Adrenal gland (tissue), 9 donors: ENCODE measurements at regions not wholly inside any gene's neighbourhood (a gene's known extent, or its start where the extent isn't known, plus 50 kb on each side); places are given as distances from the start of the nearest gene placed in this dataset.

Experiments
- DNase-seq, 7 donors: peaks; one replicate each; pipeline ENCODE4 v3.0.0-alpha.2; 2019 to 2020
- H3K27ac ChIP-seq, 5 donors: fragments of 200-600 bp; sonication (generic) in 4 of 5; 1 replicate in 3 of 5; 2 replicates in 2 of 5; pipeline versions ENCODE4 v1.5.1 to v1.8.0; 2016 to 2020; ENCODE audit warnings: mild to moderate bottlenecking in 1 of 5
- H3K27me3 ChIP-seq: fragments of 200-600 bp; 2 replicates; pipeline ENCODE4 v1.8.0; 2021
- H3K36me3 ChIP-seq, 2 donors: fragments of 200-600 bp; replicated peaks in 1 of 2; 1 replicate in 1 of 2; 2 replicates in 1 of 2; pipeline versions ENCODE4 v1.5.1 to v1.8.0; 2018 to 2022
- H3K4me1 ChIP-seq, 2 donors: fragments of 200-600 bp; replicated peaks in 1 of 2; 1 replicate in 1 of 2; 2 replicates in 1 of 2; pipeline versions ENCODE4 v1.5.1 to v1.8.0; 2018 to 2021
- H3K4me3 ChIP-seq, 4 donors: fragments of 200-600 bp; sonication (generic) in 3 of 4; one replicate each; pipeline ENCODE4 v1.5.1; 2016 to 2018
- H3K9me3 ChIP-seq, 3 donors: fragments of 200-600 bp; sonication (generic) in 1 of 3; replicated peaks in 1 of 3; 1 replicate in 2 of 3; 2 replicates in 1 of 3; pipeline versions ENCODE4 v1.5.1 to v1.8.0; 2016 to 2021
- CTCF ChIP-seq, 6 experiments: fragments of 450-650 bp in 4 of 6; fragments of 200-600 bp in 2 of 6; sonication (generic) in 1 of 6; IDR thresholded peaks; 1 replicate in 5 of 6; 2 replicates in 1 of 6; pipeline versions ENCODE4 v1.5.1 to v1.8.0; 2016 to 2021; ENCODE audit warnings: antibody characterized with exemption in 6 of 6, mild to moderate bottlenecking in 2 of 6, moderate library complexity in 1 of 6
- POLR2A ChIP-seq, 2 donors: fragments of 450-650 bp; IDR thresholded peaks; one replicate each; pipeline ENCODE4 v1.6.1; 2017; ENCODE audit warnings: antibody characterized with exemption in 2 of 2, mild to moderate bottlenecking in 2 of 2, moderate library complexity in 1 of 2
- WGBS, 4 donors: extraction: QIAGEN DNeasy Blood & Tissue Kit in 2 of 4; methylation state at CpG; one replicate each; pipeline versions ENCODE4 v1.1.5 to v1.1.7; 2013 to 2017; 5-methylcytosine and 5-hydroxymethylcytosine counted together
- intact Hi-C, 2 donors: fragments of 100-400 bp; cut with DNase I; formaldehyde crosslinking; loops; one replicate each; pipeline versions ENCODE4 v1.14.1 to v1.15.0; 2022 to 2023
- donor health status: healthy with polysubstance abuse.
- donor health status: Bipolar disorder and iron deficiency.
- donor health status: DM: yes; HTN: yes; CAD: no.
- donor health status: DM: no; HTN: no; CAD: no.
- donor health status: DM: no; HTN: no; CAD: no.

DNA sequence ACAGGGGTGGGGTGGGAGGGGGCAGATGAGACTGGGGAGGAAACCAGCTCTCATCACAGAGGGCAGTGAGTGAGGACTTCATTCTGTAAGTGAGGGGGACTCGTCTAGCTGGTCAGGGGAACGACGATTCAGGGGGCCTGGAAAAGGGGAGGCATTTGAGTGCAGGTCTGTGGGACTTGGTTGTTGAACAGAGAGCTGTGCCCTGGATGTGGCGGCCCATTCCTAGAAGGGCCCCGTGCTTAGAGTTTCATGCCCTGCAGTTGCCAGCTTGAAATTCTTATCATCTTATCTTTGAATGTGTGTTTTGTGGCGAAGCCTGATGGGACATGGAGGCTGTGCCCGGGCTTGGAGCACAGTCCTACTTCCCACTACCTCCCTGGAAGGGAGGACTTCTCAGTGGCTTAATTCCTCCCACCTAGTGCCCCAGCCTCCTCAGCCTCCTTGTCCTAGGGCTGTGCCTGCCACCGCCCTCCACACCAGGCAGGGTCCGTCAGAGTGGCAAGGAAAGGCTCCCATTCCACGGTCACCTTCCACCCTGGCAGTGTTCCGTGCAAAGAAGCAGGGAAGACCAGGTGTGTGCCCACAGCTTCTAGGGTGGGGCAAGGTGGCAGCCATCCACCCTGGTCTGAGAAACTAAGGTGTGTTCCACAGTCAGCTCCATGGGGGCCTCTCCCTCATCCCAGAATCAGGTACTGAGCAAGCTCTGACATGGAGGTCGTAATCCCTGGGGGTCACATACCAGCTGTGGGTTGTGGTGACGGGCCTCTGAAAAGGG lies 59.7 kb upstream of the LMO1 start:
- no peak overlapping the region for H3K4me3 ChIP-seq
- no peak for DNase-seq
- no peak for TF ChIP-seq CTCF (IDR thresholded peaks at IDR 0.05)
- TF ChIP-seq POLR2A (IDR thresholded peaks at IDR 0.05): no peak
- H3K27ac ChIP-seq: no peak overlapping the region
- intact Hi-C loops: loop anchor here in 1 of 2 donors (10.0 kb wide), 1 partner anchor 99 kb away; no protein-coding TSS in a partner anchor
- no peaks in the 10 kb centered on the region for H3K27me3 ChIP-seq
- H3K4me1 ChIP-seq: no peaks in the 10 kb centered on the region
- no peaks in the 10 kb centered on the region for H3K9me3 ChIP-seq
- 87 to 90% (median 88%) methylated on average over 11 to 13 of the region's 13 CpGs for WGBS, 4 donors
- no peaks in the 10 kb centered on the region for H3K36me3 ChIP-seq

DNA sequence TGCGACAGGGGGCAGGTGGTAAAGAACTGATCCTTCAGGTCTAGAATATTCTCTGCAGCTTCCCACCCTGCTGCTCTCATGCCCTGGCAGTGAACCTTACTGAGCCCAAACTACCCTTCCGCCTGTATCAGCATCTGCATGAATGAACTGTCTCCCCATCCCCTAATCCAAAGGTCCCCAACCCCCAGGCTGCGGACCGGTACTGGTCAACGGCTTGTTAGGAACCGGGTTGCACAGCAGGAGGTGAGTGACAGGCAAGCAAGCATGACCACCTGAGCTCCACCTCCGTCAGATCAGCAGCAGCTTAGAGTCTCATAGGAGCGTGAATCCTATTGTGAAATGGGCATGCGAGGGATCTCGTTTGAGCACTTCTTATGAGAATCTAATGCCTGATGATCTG lies 58.2 kb upstream of the LMO1 start:
- no peak overlapping the region for H3K27ac ChIP-seq
- no peak for DNase-seq
- H3K4me3 ChIP-seq: no peak overlapping the region
- no peaks in the 10 kb centered on the region for H3K4me1 ChIP-seq
- no peak for TF ChIP-seq CTCF (IDR thresholded peaks at IDR 0.05)
- no peak for TF ChIP-seq POLR2A (IDR thresholded peaks at IDR 0.05)
- no peaks in the 10 kb centered on the region for H3K9me3 ChIP-seq
- H3K36me3 ChIP-seq: no peaks in the 10 kb centered on the region
- H3K27me3 ChIP-seq: no peaks in the 10 kb centered on the region
- 87 to 93% (median 91%) methylated on average over 10 of the region's 10 CpGs for WGBS, 4 donors
- intact Hi-C loops: loop anchor here in 1 of 2 donors (10.0 kb wide), 1 partner anchor 97 kb away; no protein-coding TSS in a partner anchor

DNA sequence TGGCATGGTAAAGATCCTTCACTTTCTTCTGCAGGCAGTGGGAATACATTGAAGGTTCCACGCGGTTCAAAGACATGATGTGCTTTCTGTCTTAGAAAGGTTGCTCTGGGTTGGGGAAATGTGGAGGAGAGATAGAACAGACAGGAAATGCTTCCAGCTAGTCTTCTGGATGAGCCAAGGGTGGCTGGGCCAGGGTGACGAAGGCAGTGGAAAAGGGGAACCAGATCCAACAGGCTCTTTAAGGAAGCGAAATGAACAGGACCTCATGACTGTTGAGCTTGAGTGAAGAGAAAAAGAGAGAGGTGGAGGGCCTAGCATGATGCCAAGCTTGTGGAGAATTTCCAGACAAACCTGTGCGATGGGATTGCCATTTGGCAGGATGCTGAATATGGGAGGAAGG lies 56.4 kb upstream of the LMO1 start:
- H3K9me3 ChIP-seq: no peaks in the 10 kb centered on the region
- no peak for TF ChIP-seq CTCF (IDR thresholded peaks at IDR 0.05)
- no peak overlapping the region for H3K4me3 ChIP-seq
- intact Hi-C loops: loop anchor here in 1 of 2 donors (10.0 kb wide), 1 partner anchor 95 kb away; no protein-coding TSS in a partner anchor
- DNase-seq: no peak
- no peak overlapping the region for H3K27ac ChIP-seq
- no peaks in the 10 kb centered on the region for H3K27me3 ChIP-seq
- H3K36me3 ChIP-seq: no peaks in the 10 kb centered on the region
- H3K4me1 ChIP-seq: no peaks in the 10 kb centered on the region
- 76 to 89% (median 78%) methylated on average over 5 of the region's 5 CpGs for WGBS, 4 donors

DNA sequence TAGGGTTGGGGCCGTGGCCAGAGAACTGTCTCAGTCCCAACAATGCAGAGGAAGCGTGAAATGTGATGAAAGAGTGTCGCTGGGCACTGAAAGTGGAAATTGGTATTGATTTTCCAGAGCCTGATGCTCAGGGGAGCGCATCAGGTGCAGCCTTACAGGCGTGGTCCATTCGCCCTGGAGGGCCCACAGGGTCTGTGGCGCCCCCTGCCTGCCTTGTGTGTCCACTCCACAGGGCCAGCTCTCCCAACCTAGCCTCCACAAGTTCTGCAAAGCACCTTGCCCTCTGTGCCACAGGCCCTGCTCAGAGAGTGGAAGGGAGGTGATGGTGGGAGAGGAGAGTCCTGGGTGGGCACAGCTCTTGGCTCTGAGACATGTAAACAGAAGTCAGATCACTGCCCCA lies 54.9 kb upstream of the LMO1 start:
- DNase-seq: no peak
- H3K4me1 ChIP-seq: no peaks in the 10 kb centered on the region
- intact Hi-C loops: no loop called here
- H3K4me3 ChIP-seq: no peak overlapping the region
- H3K9me3 ChIP-seq: no peaks in the 10 kb centered on the region
- WGBS, 4 donors: 65 to 84% (median 78%) methylated on average over 7 of the region's 7 CpGs
- H3K36me3 ChIP-seq: no peaks in the 10 kb centered on the region
- TF ChIP-seq POLR2A (IDR thresholded peaks at IDR 0.05) (no peak), CTCF (IDR thresholded peaks at IDR 0.05) (peak in 2 of 6 experiments; percentile 13 to 41)
- no peaks in the 10 kb centered on the region for H3K27me3 ChIP-seq
- H3K27ac ChIP-seq: no peak overlapping the region
